ENCODE measurements at regions not wholly inside any gene's neighbourhood (a gene's known extent, or its start where the extent isn't known, plus 50 kb on each side); places are given as distances from the start of the nearest gene placed in this dataset.
"Not testable (repeated sequence)": the region's sequence is repeated elsewhere in the genome, so short reads cannot be mapped to it uniquely, and the experiment has no call there.

- DNase-seq = peak; percentile 90
Measured at GRCh38 chr1:121519042-121519755, 334.4 kb downstream of the SRGAP2C start.

- DNase-seq = not testable (repeated sequence)
Measured at GRCh38 chr1:121519756-121520286, 335.0 kb downstream of the SRGAP2C start.

- DNase-seq = no peak
Measured at GRCh38 chr1:121522061-121522759, 337.4 kb downstream of the SRGAP2C start.

- DNase-seq = not testable (repeated sequence)
Measured at GRCh38 chr1:121523112-121523511, 338.3 kb downstream of the SRGAP2C start.

- DNase-seq = peak; percentile 53
Measured at GRCh38 chr1:121525355-121525754, 340.6 kb downstream of the SRGAP2C start.

GRCh38 chr1:121528958-121529357, 344.2 kb downstream of the SRGAP2C start:
- not testable (repeated sequence) for DNase-seq

GRCh38 chr1:121530026-121530425, 345.3 kb downstream of the SRGAP2C start:
- not testable (repeated sequence) for DNase-seq

- DNase-seq = not testable (repeated sequence)
Measured at GRCh38 chr1:121531747-121532146, 347.0 kb downstream of the SRGAP2C start.

- DNase-seq = not testable (repeated sequence)
Measured at GRCh38 chr1:121538148-121538547, 353.4 kb downstream of the SRGAP2C start.

GRCh38 chr1:121538943-121539575, 354.3 kb downstream of the SRGAP2C start:
- no peak for DNase-seq

- DNase-seq = not testable (repeated sequence)
Measured at GRCh38 chr1:121543988-121544387, 359.2 kb downstream of the SRGAP2C start.

GRCh38 chr1:121544500-121544899, 359.7 kb downstream of the SRGAP2C start:
- no peak for DNase-seq

- not testable (repeated sequence) for DNase-seq
Measured at GRCh38 chr1:121545899-121546298, 361.1 kb downstream of the SRGAP2C start.

- no peak for DNase-seq
Measured at GRCh38 chr1:121546830-121547591, 362.2 kb downstream of the SRGAP2C start.

- DNase-seq = not testable (repeated sequence)
Measured at GRCh38 chr1:121547726-121548125, 363.0 kb downstream of the SRGAP2C start.

GRCh38 chr1:121550817-121551216, 366.0 kb downstream of the SRGAP2C start:
- not testable (repeated sequence) for DNase-seq

GRCh38 chr1:121551491-121551890, 366.7 kb downstream of the SRGAP2C start:
- not testable (repeated sequence) for DNase-seq

- DNase-seq = not testable (repeated sequence)
Measured at GRCh38 chr1:121556560-121556959, 371.8 kb downstream of the SRGAP2C start.

GRCh38 chr1:121558034-121558433, 373.3 kb downstream of the SRGAP2C start:
- DNase-seq = not testable (repeated sequence)

GRCh38 chr1:121558514-121558913, 373.7 kb downstream of the SRGAP2C start:
- DNase-seq = peak; percentile 14

GRCh38 chr1:121566346-121566745, 381.6 kb downstream of the SRGAP2C start:
- DNase-seq = no peak

GRCh38 chr1:121569428-121569827, 384.7 kb downstream of the SRGAP2C start:
- DNase-seq = no peak
